ENCODE measurements at regions not wholly inside any gene's neighbourhood (a gene's known extent, or its start where the extent isn't known, plus 50 kb on each side); places are given as distances from the start of the nearest gene placed in this dataset.

- no peak for DNase-seq (ENCODE audit: low read depth in 2 of 3, low spot score in 2 of 3)
Observed at GRCh38 chr3:184659797-184660301, 52.0 kb downstream of the MAGEF1 start.

GRCh38 chr3:184658223-184658928, 53.5 kb downstream of the MAGEF1 start:
- DNase-seq (ENCODE audit: low read depth in 2 of 3, low spot score in 2 of 3) = peak in 1 of 3 donors; percentile 26

GRCh38 chr3:184656829-184657681, 54.8 kb downstream of the MAGEF1 start:
- no peak for DNase-seq (ENCODE audit: low read depth in 2 of 3, low spot score in 2 of 3)

GRCh38 chr3:184656458-184656828, 55.4 kb downstream of the MAGEF1 start:
- DNase-seq (ENCODE audit: low read depth in 2 of 3, low spot score in 2 of 3) = no peak

GRCh38 chr3:184655597-184655996, 56.3 kb downstream of the MAGEF1 start:
- DNase-seq (ENCODE audit: low read depth in 2 of 3, low spot score in 2 of 3) = no peak

- no peak for DNase-seq (ENCODE audit: low read depth in 2 of 3, low spot score in 2 of 3)
Observed at GRCh38 chr3:184654375-184654774, 57.5 kb downstream of the MAGEF1 start.

- DNase-seq (ENCODE audit: low read depth in 2 of 3, low spot score in 2 of 3) = no peak
Observed at GRCh38 chr3:184652465-184652864, 59.4 kb downstream of the MAGEF1 start.

- no peak for DNase-seq (ENCODE audit: low read depth in 2 of 3, low spot score in 2 of 3)
Observed at GRCh38 chr3:184651904-184652303, 60.0 kb downstream of the MAGEF1 start.

GRCh38 chr3:184648636-184649035, 63.2 kb downstream of the MAGEF1 start:
- DNase-seq (ENCODE audit: low read depth in 2 of 3, low spot score in 2 of 3) = no peak

GRCh38 chr3:184647405-184647936, 64.4 kb downstream of the MAGEF1 start:
- DNase-seq (ENCODE audit: low read depth in 2 of 3, low spot score in 2 of 3) = no peak

GRCh38 chr3:184645336-184645735, 66.5 kb downstream of the MAGEF1 start:
- DNase-seq (ENCODE audit: low read depth in 2 of 3, low spot score in 2 of 3) = no peak

- peak in 1 of 3 donors; percentile 29 for DNase-seq (ENCODE audit: low read depth in 2 of 3, low spot score in 2 of 3)
Observed at GRCh38 chr3:184643442-184643841, 68.4 kb downstream of the MAGEF1 start.

GRCh38 chr3:184642631-184643285, 69.1 kb downstream of the MAGEF1 start:
- DNase-seq (ENCODE audit: low read depth in 2 of 3, low spot score in 2 of 3) = peak in 2 of 3 donors; percentile 67 to 86

- no peak for DNase-seq (ENCODE audit: low read depth in 2 of 3, low spot score in 2 of 3)
Observed at GRCh38 chr3:184641430-184641829, 70.4 kb downstream of the MAGEF1 start.

GRCh38 chr3:184639351-184639750, 72.5 kb downstream of the MAGEF1 start:
- DNase-seq (ENCODE audit: low read depth in 2 of 3, low spot score in 2 of 3) = no peak

- DNase-seq (ENCODE audit: low read depth in 2 of 3, low spot score in 2 of 3) = peak in 1 of 3 donors; percentile 61
Observed at GRCh38 chr3:184637705-184638104, 74.2 kb downstream of the MAGEF1 start.

- peak in 2 of 3 donors; percentile 58 to 70 for DNase-seq (ENCODE audit: low read depth in 2 of 3, low spot score in 2 of 3)
Observed at GRCh38 chr3:184636741-184637316, 75.0 kb downstream of the MAGEF1 start.

GRCh38 chr3:184635774-184636173, 74.2 kb downstream of the EPHB3 start:
- no peak for DNase-seq (ENCODE audit: low read depth in 2 of 3, low spot score in 2 of 3)

GRCh38 chr3:184635126-184635525, 73.5 kb downstream of the EPHB3 start:
- DNase-seq (ENCODE audit: low read depth in 2 of 3, low spot score in 2 of 3) = peak in 1 of 3 donors; percentile 29

GRCh38 chr3:184633237-184633579, 71.6 kb downstream of the EPHB3 start:
- DNase-seq (ENCODE audit: low read depth in 2 of 3, low spot score in 2 of 3) = no peak

Measured in hematopoietic multipotent progenitor cell (in vitro differentiated cells).